Glutamatergic neuron (in vitro differentiated cells): ENCODE measurements at regions not wholly inside any gene's neighbourhood (a gene's known extent, or its start where the extent isn't known, plus 50 kb on each side); places are given as distances from the start of the nearest gene placed in this dataset.
A peak's percentile ranks its signal among the peaks of the same experiment; 100 is the strongest.
"Not testable (repeated sequence)": the region's sequence is repeated elsewhere in the genome, so short reads cannot be mapped to it uniquely, and the experiment has no call there.

Experiments used
- DNase-seq: peaks from one replicate; pipeline ENCODE4 v3.0.0; 2022
- H3K27ac Mint-ChIP-seq: one replicate; pipeline ENCODE4 v1.8.0; 2020; ENCODE audit warnings: mild to moderate bottlenecking, mixed read lengths, inconsistent platforms; ENCODE audit not compliant: unreplicated experiment
- H3K27me3 Mint-ChIP-seq: one replicate; pipeline ENCODE4 v1.8.0; 2020; ENCODE audit warnings: mild to moderate bottlenecking, moderate library complexity, mixed read lengths, inconsistent platforms; ENCODE audit not compliant: unreplicated experiment
- H3K36me3 Mint-ChIP-seq: one replicate; pipeline ENCODE4 v1.8.0; 2020; ENCODE audit warnings: mild to moderate bottlenecking, mixed read lengths, inconsistent platforms; ENCODE audit not compliant: unreplicated experiment
- H3K4me1 Mint-ChIP-seq: one replicate; pipeline ENCODE4 v1.8.0; 2020; ENCODE audit warnings: mild to moderate bottlenecking, low read depth, mixed read lengths, inconsistent platforms; ENCODE audit not compliant: unreplicated experiment
- H3K4me3 Mint-ChIP-seq: one replicate; pipeline ENCODE4 v1.8.0; 2020; ENCODE audit warnings: mild to moderate bottlenecking, mixed read lengths, inconsistent platforms; ENCODE audit not compliant: unreplicated experiment
- H3K9me3 Mint-ChIP-seq: one replicate; pipeline ENCODE4 v1.8.0; 2020; ENCODE audit warnings: mild to moderate bottlenecking, moderate library complexity, mixed read lengths, inconsistent platforms; ENCODE audit not compliant: unreplicated experiment
- TF ChIP-seq, protein P1 (sequence below): fragments of 200-600 bp; sonication (generic); IDR thresholded peaks from one replicate; pipeline ENCODE4 v1.5.0; 2021; ENCODE audit not compliant: partially characterized antibody, unreplicated experiment

- Mint-ChIP-seq H3K9me3 (no peaks in the 10 kb centered on the region), H3K4me3 (peak overlapping the region; percentile 34), H3K27ac (peak overlapping the region; percentile 88), H3K27me3 (no peaks in the 10 kb centered on the region), H3K4me1 (peaks cover 18% of the 10 kb centered on the region), H3K36me3 (no peaks in the 10 kb centered on the region)
- no peak for DNase-seq
- TF ChIP-seq, protein P1, sequence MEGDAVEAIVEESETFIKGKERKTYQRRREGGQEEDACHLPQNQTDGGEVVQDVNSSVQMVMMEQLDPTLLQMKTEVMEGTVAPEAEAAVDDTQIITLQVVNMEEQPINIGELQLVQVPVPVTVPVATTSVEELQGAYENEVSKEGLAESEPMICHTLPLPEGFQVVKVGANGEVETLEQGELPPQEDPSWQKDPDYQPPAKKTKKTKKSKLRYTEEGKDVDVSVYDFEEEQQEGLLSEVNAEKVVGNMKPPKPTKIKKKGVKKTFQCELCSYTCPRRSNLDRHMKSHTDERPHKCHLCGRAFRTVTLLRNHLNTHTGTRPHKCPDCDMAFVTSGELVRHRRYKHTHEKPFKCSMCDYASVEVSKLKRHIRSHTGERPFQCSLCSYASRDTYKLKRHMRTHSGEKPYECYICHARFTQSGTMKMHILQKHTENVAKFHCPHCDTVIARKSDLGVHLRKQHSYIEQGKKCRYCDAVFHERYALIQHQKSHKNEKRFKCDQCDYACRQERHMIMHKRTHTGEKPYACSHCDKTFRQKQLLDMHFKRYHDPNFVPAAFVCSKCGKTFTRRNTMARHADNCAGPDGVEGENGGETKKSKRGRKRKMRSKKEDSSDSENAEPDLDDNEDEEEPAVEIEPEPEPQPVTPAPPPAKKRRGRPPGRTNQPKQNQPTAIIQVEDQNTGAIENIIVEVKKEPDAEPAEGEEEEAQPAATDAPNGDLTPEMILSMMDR = no peak
Measured at GRCh38 chr10:64690194-64690593, 1169.0 kb downstream of the REEP3 start.

GRCh38 chr10:64699244-64699643 is 1178.0 kb downstream of the REEP3 start:
- Mint-ChIP-seq H3K36me3 (no peaks in the 10 kb centered on the region), H3K4me3 (no peak overlapping the region), H3K4me1 (peaks cover 2% of the 10 kb centered on the region), H3K9me3 (no peaks in the 10 kb centered on the region), H3K27me3 (no peaks in the 10 kb centered on the region), H3K27ac (no peak overlapping the region)
- TF ChIP-seq, protein P1 = no peak
- no peak for DNase-seq

- not testable (repeated sequence) for H3K36me3 Mint-ChIP-seq, H3K4me1 Mint-ChIP-seq, H3K4me3 Mint-ChIP-seq, DNase-seq, H3K27me3 Mint-ChIP-seq, H3K27ac Mint-ChIP-seq, H3K9me3 Mint-ChIP-seq
Measured at GRCh38 chr10:64702086-64702485, 1180.9 kb downstream of the REEP3 start.

- Mint-ChIP-seq H3K4me3 (no peak overlapping the region), H3K9me3 (no peaks in the 10 kb centered on the region), H3K27ac (no peak overlapping the region), H3K36me3 (no peaks in the 10 kb centered on the region), H3K27me3 (no peaks in the 10 kb centered on the region), H3K4me1 (peaks cover 1% of the 10 kb centered on the region)
- TF ChIP-seq, protein P1 = no peak
- no peak for DNase-seq
Measured at GRCh38 chr10:64708884-64709681, 1187.9 kb downstream of the REEP3 start.

- no peak for DNase-seq
- H3K4me1 Mint-ChIP-seq = peaks cover 8% of the 10 kb centered on the region
- H3K27ac Mint-ChIP-seq = no peak overlapping the region
- H3K36me3 Mint-ChIP-seq = no peaks in the 10 kb centered on the region
- peaks cover 2% of the 10 kb centered on the region for H3K9me3 Mint-ChIP-seq
- H3K27me3 Mint-ChIP-seq = no peaks in the 10 kb centered on the region
- H3K4me3 Mint-ChIP-seq = no peak overlapping the region
- TF ChIP-seq, protein P1 = no peak
Measured at GRCh38 chr10:64726466-64726865, 1205.3 kb downstream of the REEP3 start.
